ENCODE measurements at regions not wholly inside any gene's neighbourhood (a gene's known extent, or its start where the extent isn't known, plus 50 kb on each side); places are given as distances from the start of the nearest gene placed in this dataset.
"Not testable (repeated sequence)": the region's sequence is repeated elsewhere in the genome, so short reads cannot be mapped to it uniquely, and the experiment has no call there.

GRCh38 chr1:182331387-182331786 is 60.2 kb downstream of the GLUL start:
- Histone ChIP-seq H3K27me3 (no peaks in the 10 kb centered on the region), H3K9me3 (no peaks in the 10 kb centered on the region), H3K27ac (no peak overlapping the region), H3K4me3 (no peak overlapping the region), H3K4me1 (peaks cover 4% of the 10 kb centered on the region), H3K36me3 (no peaks in the 10 kb centered on the region)
- DNase-seq (ENCODE audit: low spot score in 2 of 2): no peak
- 90% methylated on average over 1 of the region's 1 CpG for WGBS
- TF ChIP-seq EP300 (IDR thresholded peaks at IDR 0.05) (no peak), POLR2AphosphoS5 (IDR thresholded peaks at IDR 0.05) (no peak)

- Histone ChIP-seq H3K9me3 (no peaks in the 10 kb centered on the region), H3K36me3 (no peaks in the 10 kb centered on the region), H3K4me1 (peaks cover 4% of the 10 kb centered on the region), H3K4me3 (no peak overlapping the region), H3K27me3 (no peaks in the 10 kb centered on the region), H3K27ac (no peak overlapping the region)
- TF ChIP-seq POLR2A (IDR thresholded peaks at IDR 0.05) (no peak), EP300 (IDR thresholded peaks at IDR 0.05) (no peak), CTCF (IDR thresholded peaks at IDR 0.05) (no peak), POLR2AphosphoS5 (IDR thresholded peaks at IDR 0.05) (no peak)
- DNase-seq (ENCODE audit: low spot score in 2 of 2): peak in 1 of 2 donors; percentile 67
Measured at GRCh38 chr1:182330303-182330702, 61.3 kb downstream of the GLUL start.

GRCh38 chr1:182329471-182329870 is 62.1 kb downstream of the GLUL start:
- H3K9me3 ChIP-seq: no peaks in the 10 kb centered on the region
- H3K4me1 ChIP-seq: peaks cover 4% of the 10 kb centered on the region
- no peak overlapping the region for H3K27ac ChIP-seq
- H3K27me3 ChIP-seq: no peaks in the 10 kb centered on the region
- DNase-seq (ENCODE audit: low spot score in 2 of 2): no peak
- H3K4me3 ChIP-seq: no peak overlapping the region
- H3K36me3 ChIP-seq: no peaks in the 10 kb centered on the region
- TF ChIP-seq POLR2A (IDR thresholded peaks at IDR 0.05) (no peak), CTCF (IDR thresholded peaks at IDR 0.05) (no peak), POLR2AphosphoS5 (IDR thresholded peaks at IDR 0.05) (no peak), EP300 (IDR thresholded peaks at IDR 0.05) (no peak)
- WGBS: 86% methylated on average over 2 of the region's 2 CpGs

GRCh38 chr1:182328591-182328990 is 63.0 kb downstream of the GLUL start:
- no peak for DNase-seq (ENCODE audit: low spot score in 2 of 2)
- no peaks in the 10 kb centered on the region for H3K36me3 ChIP-seq
- no peaks in the 10 kb centered on the region for H3K9me3 ChIP-seq
- H3K4me1 ChIP-seq: peaks cover 4% of the 10 kb centered on the region
- 95% methylated on average over 16 of the region's 16 CpGs for WGBS
- no peak for TF ChIP-seq EP300 (IDR thresholded peaks at IDR 0.05)
- no peak for TF ChIP-seq CTCF (IDR thresholded peaks at IDR 0.05)
- no peak for TF ChIP-seq POLR2AphosphoS5 (IDR thresholded peaks at IDR 0.05)
- TF ChIP-seq POLR2A (IDR thresholded peaks at IDR 0.05): no peak
- H3K27ac ChIP-seq: no peak overlapping the region
- H3K4me3 ChIP-seq: no peak overlapping the region
- H3K27me3 ChIP-seq: no peaks in the 10 kb centered on the region

- no peaks in the 10 kb centered on the region for H3K9me3 ChIP-seq
- H3K27me3 ChIP-seq: no peaks in the 10 kb centered on the region
- H3K36me3 ChIP-seq: no peaks in the 10 kb centered on the region
- H3K4me3 ChIP-seq: no peak overlapping the region
- DNase-seq (ENCODE audit: low spot score in 2 of 2): no peak
- 97% methylated on average over 2 of the region's 2 CpGs for WGBS
- H3K27ac ChIP-seq: no peak overlapping the region
- H3K4me1 ChIP-seq: peaks cover 2% of the 10 kb centered on the region
- TF ChIP-seq EP300 (IDR thresholded peaks at IDR 0.05) (no peak), POLR2AphosphoS5 (IDR thresholded peaks at IDR 0.05) (no peak), POLR2A (IDR thresholded peaks at IDR 0.05) (no peak), CTCF (IDR thresholded peaks at IDR 0.05) (no peak)
Measured at GRCh38 chr1:182325339-182325738, 66.3 kb downstream of the GLUL start.

GRCh38 chr1:182321532-182321931 is 70.1 kb downstream of the GLUL start:
- not testable (repeated sequence) for DNase-seq (ENCODE audit: low spot score in 2 of 2); H3K27me3 ChIP-seq; H3K27ac ChIP-seq; H3K9me3 ChIP-seq; H3K4me3 ChIP-seq; H3K36me3 ChIP-seq
- 83% methylated on average over 6 of the region's 6 CpGs for WGBS
- H3K4me1 ChIP-seq: peaks cover 20% of the 10 kb centered on the region
